ENCODE measurements at regions not wholly inside any gene's neighbourhood (a gene's known extent, or its start where the extent isn't known, plus 50 kb on each side); places are given as distances from the start of the nearest gene placed in this dataset.

GRCh38 chr2:129354631-129355030 is 624.8 kb upstream of the RAB6C start:
- TF ChIP-seq CTCF (IDR thresholded peaks at IDR 0.05) (no peak), POLR2A (IDR thresholded peaks at IDR 0.05) (no peak)

Measured in Peyer's patch (tissue), 4 donors.